Activated CD8-positive, alpha-beta T cell treated with anti-CD3 and anti-CD28 coated beads for 36 hours (primary cell): ENCODE measurements at regions not wholly inside any gene's neighbourhood (a gene's known extent, or its start where the extent isn't known, plus 50 kb on each side); places are given as distances from the start of the nearest gene placed in this dataset.
"Not testable (repeated sequence)": the region's sequence is repeated elsewhere in the genome, so short reads cannot be mapped to it uniquely, and the experiment has no call there.

Experiments used
- ATAC-seq: fragments of 200-7000 bp; cut with Tn5 transposase; one replicate; pipeline ENCODE4 v1.10.0; 2021; ENCODE audit warnings: mild to moderate bottlenecking, moderate library complexity
- CTCF ChIA-PET: fragments of 350-600 bp; sonication (Branson Sonifier 250); formaldehyde crosslinking; loops from one replicate; lab custom pipeline; 2021; ENCODE audit warnings: antibody characterized with exemption; lab: Charles Lee
- POLR2A ChIA-PET: fragments of 350-600 bp; sonication (Branson Sonifier 250); formaldehyde crosslinking; loops from one replicate; lab custom pipeline; 2021; ENCODE audit warnings: antibody characterized with exemption; lab: Charles Lee
- DNase-seq: peaks from one replicate; pipeline ENCODE4 v3.0.0-alpha.2; 2020
- H3K27ac Mint-ChIP-seq: one replicate; pipeline ENCODE4 v1.8.0; 2021; ENCODE audit warnings: mild to moderate bottlenecking, mixed read lengths
- H3K27me3 Mint-ChIP-seq: one replicate; pipeline ENCODE4 v1.8.0; 2021; ENCODE audit warnings: mixed read lengths
- H3K36me3 Mint-ChIP-seq: one replicate; pipeline ENCODE4 v1.8.0; 2021; ENCODE audit warnings: low read depth, mixed read lengths
- H3K4me1 Mint-ChIP-seq: one replicate; pipeline ENCODE4 v1.8.0; 2021; ENCODE audit warnings: low read depth, mixed read lengths
- H3K4me3 Mint-ChIP-seq: one replicate; pipeline ENCODE4 v1.8.0; 2021; ENCODE audit warnings: mild to moderate bottlenecking, moderate library complexity, mixed read lengths
- H3K9me3 Mint-ChIP-seq: one replicate; pipeline ENCODE4 v1.8.0; 2021; ENCODE audit warnings: mixed read lengths
- intact Hi-C: fragments of 100-400 bp; cut with micrococcal nuclease; formaldehyde crosslinking; loops from one replicate; pipeline ENCODE4 v1.10.0; 2022
- TF ChIP-seq, protein P1 (sequence below): fragments of 200-600 bp; IDR thresholded peaks from one replicate; pipeline ENCODE4 v1.8.0; 2022; ENCODE audit warnings: antibody characterized with exemption, mild to moderate bottlenecking

DNA sequence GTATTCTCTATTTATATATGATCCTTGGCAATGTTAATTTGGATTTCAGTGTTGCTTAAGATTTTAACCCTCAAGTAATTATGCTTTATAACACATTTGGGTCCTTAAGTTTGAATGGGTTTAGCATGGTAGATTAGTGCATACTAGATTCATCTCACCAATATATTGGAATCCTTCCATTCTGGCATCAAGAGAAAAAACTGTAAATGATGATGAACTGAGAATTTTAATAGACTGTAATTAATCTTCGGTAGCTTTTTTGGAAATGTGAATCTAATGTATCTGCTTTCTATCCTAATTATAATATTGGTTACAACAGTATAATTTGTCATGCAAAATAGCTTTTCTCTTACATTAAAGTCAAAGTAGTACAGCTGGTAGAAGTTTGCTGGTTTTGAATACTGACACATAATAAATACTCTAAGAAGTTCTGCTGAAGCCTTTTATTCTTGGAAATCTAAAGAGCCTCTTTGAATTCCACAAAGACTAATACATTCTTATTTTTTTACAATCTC, 279.8 kb downstream of the AMY1C start:
- Mint-ChIP-seq H3K36me3 (no peaks in the 10 kb centered on the region), H3K27me3 (no peaks in the 10 kb centered on the region), H3K9me3 (peaks cover 3% of the 10 kb centered on the region), H3K27ac (no peak overlapping the region), H3K4me1 (no peaks in the 10 kb centered on the region), H3K4me3 (no peak overlapping the region)
- no peak for ATAC-seq
- intact Hi-C loops: no loop called here
- CTCF ChIA-PET: no interaction called here
- TF ChIP-seq, protein P1, sequence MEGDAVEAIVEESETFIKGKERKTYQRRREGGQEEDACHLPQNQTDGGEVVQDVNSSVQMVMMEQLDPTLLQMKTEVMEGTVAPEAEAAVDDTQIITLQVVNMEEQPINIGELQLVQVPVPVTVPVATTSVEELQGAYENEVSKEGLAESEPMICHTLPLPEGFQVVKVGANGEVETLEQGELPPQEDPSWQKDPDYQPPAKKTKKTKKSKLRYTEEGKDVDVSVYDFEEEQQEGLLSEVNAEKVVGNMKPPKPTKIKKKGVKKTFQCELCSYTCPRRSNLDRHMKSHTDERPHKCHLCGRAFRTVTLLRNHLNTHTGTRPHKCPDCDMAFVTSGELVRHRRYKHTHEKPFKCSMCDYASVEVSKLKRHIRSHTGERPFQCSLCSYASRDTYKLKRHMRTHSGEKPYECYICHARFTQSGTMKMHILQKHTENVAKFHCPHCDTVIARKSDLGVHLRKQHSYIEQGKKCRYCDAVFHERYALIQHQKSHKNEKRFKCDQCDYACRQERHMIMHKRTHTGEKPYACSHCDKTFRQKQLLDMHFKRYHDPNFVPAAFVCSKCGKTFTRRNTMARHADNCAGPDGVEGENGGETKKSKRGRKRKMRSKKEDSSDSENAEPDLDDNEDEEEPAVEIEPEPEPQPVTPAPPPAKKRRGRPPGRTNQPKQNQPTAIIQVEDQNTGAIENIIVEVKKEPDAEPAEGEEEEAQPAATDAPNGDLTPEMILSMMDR: no peak
- POLR2A ChIA-PET: no interaction called here
- DNase-seq: no peak

DNA sequence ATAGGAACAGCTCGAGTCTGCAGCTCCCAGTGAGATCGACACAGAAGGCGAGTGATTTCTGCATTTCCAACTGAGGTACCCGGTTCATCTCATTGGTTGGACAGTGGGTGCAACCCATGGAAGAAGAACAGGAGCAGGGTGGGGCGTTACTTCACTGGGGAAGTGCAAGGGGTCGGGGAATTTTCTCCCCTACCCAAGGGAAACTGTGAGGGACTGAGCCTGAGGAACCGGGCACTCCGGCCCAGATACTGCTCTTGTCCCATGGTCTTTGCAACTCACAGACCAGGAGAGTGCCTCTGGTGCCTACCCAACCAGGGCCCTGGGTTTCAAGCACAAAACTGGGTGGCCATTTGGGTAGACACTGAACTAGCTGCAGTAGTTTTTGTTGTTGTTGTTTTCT, 307.1 kb downstream of the AMY1C start:
- no peak overlapping the region for H3K27ac Mint-ChIP-seq
- H3K9me3 Mint-ChIP-seq: peaks cover 16% of the 10 kb centered on the region
- ChIA-PET CTCF (no interaction called here), POLR2A (interaction anchor here (0.6 kb wide), 1 partner anchor 212 kb away, joined by 3 read pairs; no protein-coding TSS in a partner anchor)
- no peaks in the 10 kb centered on the region for H3K27me3 Mint-ChIP-seq
- TF ChIP-seq, protein P1: no peak
- no peaks in the 10 kb centered on the region for H3K36me3 Mint-ChIP-seq
- ATAC-seq (no peak), DNase-seq (no peak)
- intact Hi-C loops: no loop called here
- no peak overlapping the region for H3K4me3 Mint-ChIP-seq
- H3K4me1 Mint-ChIP-seq: no peaks in the 10 kb centered on the region

DNA sequence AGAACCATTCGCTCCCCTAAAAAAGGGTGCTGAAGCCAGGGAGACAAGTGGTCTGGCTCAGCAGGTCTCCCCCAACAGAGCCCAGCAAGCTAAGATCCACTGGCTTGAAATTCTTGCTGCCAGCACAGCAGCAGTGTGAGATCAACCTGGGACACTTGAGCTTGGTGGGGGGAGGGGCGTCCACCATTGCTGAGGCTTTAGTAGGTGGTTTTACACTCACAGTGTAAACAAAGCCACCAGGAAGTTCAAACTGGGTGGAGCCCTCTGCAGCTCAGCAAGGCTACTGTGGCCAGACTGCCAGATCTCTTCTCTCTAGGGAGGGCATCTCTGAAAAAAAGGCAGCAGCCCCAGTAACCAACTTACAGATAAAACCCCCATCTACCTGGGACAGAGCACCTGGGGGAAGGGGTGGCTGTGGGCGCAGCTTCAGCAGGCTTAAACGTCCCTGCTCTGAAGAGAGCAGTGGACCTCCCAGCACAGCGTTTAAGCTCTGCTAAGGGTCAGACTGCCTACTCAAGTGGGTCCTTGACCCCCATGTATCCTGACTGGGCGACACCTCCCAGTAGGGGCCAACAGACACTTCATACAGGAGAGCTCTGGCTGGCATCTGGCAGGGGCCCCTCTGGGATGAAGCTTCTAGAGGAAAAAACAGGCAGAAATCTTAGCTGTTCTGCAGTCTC, 307.7 kb downstream of the AMY1C start:
- H3K27me3 Mint-ChIP-seq, H3K36me3 Mint-ChIP-seq, CTCF ChIA-PET, intact Hi-C loops, H3K4me3 Mint-ChIP-seq, H3K27ac Mint-ChIP-seq, DNase-seq, ATAC-seq, H3K4me1 Mint-ChIP-seq: not testable (repeated sequence)
- POLR2A ChIA-PET: interaction anchor here (0.6 kb wide), 1 partner anchor 213 kb away, joined by 3 read pairs; no protein-coding TSS in a partner anchor
- H3K9me3 Mint-ChIP-seq: peaks cover 14% of the 10 kb centered on the region

DNA sequence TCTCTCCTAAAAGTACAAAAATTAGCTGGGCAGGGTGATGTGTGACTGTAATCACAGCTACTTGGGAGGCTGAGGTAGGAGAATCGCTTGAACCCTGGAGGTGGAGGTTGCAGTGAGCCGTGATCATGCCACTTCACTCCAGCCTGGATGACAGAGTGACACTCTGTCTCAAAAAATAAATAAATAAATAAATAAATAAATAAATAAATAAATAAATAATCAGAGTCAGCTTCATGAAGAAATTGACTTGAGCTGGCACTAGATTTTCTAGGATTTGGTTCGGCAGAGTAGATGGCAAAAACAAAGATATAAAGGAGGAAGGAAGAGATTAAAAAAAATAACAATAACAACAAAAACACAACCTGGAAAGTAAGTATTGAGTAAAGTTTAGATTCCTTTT, 311.9 kb downstream of the AMY1C start:
- H3K9me3 Mint-ChIP-seq, intact Hi-C loops, POLR2A ChIA-PET, H3K36me3 Mint-ChIP-seq, H3K4me3 Mint-ChIP-seq, CTCF ChIA-PET, DNase-seq, H3K4me1 Mint-ChIP-seq, H3K27me3 Mint-ChIP-seq, H3K27ac Mint-ChIP-seq, ATAC-seq: not testable (repeated sequence)

DNA sequence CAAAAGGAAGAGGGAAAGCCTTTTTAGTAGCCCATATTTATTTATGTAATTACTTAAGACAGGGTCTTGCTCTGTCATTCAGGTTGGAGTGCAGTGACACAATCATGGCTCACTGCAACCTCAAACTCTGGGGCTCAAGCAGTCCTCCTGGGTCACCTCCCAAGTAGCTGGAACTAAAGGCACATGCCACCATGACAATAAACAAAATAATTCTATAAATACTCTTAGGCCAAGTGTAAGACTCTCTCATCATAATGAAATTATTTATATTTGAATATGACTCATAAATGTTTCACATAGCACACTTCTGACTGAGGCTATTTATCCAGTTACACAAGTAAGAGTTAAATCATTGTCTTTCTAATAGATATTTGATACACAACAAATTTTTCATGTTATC, 314.7 kb downstream of the AMY1C start:
- no peaks in the 10 kb centered on the region for H3K27me3 Mint-ChIP-seq
- no peak overlapping the region for H3K27ac Mint-ChIP-seq
- DNase-seq: no peak

DNA sequence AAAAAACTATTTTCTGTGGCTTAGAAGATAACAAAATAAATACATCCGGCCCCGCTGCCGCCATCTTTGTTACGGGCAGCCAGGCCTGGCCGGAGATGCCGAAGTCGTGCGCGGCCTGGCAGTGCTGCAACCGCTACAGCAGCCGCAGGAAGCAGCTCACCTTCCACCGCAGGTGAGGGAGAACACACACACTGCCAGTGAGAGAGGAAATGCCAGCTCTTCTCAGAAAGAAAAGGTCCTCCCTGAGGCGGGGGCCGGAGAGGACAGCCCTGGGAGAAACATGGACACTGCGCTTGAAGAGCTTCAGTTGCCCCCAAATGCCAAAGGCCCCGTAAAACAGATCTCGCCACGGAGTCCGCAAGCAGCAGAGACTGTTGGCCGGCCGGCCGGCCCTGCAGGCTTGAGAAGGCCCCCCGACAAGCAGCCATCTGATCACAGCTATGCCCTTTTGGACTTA, 323.2 kb downstream of the AMY1C start:
- Mint-ChIP-seq H3K9me3 (peaks cover 4% of the 10 kb centered on the region), H3K27ac (no peak overlapping the region), H3K4me3 (no peak overlapping the region), H3K27me3 (no peaks in the 10 kb centered on the region), H3K4me1 (no peaks in the 10 kb centered on the region), H3K36me3 (no peaks in the 10 kb centered on the region)
- ATAC-seq (no peak), DNase-seq (no peak)
- CTCF ChIA-PET: no interaction called here
- TF ChIP-seq, protein P1: no peak
- POLR2A ChIA-PET: no interaction called here
- intact Hi-C loops: no loop called here

More for the DNA sequence above, 314.7 kb downstream of the AMY1C start:
- POLR2A ChIA-PET: no interaction called here
- TF ChIP-seq, protein P1: no peak
- CTCF ChIA-PET: no interaction called here
- ATAC-seq: no peak
- no peak overlapping the region for H3K4me3 Mint-ChIP-seq
- H3K9me3 Mint-ChIP-seq: no peaks in the 10 kb centered on the region
- intact Hi-C loops: no loop called here
- H3K36me3 Mint-ChIP-seq: no peaks in the 10 kb centered on the region
- H3K4me1 Mint-ChIP-seq: no peaks in the 10 kb centered on the region
